MCF 10A (cell line): ENCODE measurements at regions not wholly inside any gene's neighbourhood (a gene's known extent, or its start where the extent isn't known, plus 50 kb on each side); places are given as distances from the start of the nearest gene placed in this dataset.
A peak's percentile ranks its signal among the peaks of the same experiment; 100 is the strongest.

Experiments used
- BruUV-seq: library from RNA; stranded (reverse); fragments of 400-500 nt; replicated peaks from 2 replicates; lab custom pipeline; 2021; lab: Mats Ljungman, UMichigan
- CTCF ChIA-PET: fragments of 300-600 bp; sonication (Branson Sonifier 250); formaldehyde crosslinking; extraction: SDS; loops from one replicate; lab custom pipeline; 2021; ENCODE audit warnings: antibody characterized with exemption, inconsistent platforms; lab: Yijun Ruan, JAX
- POLR2A ChIA-PET: fragments of 300-600, 350-650 bp; sonication (Branson Sonifier 250); formaldehyde crosslinking; extraction: SDS; loops from one replicate; lab custom pipeline; 2020; ENCODE audit warnings: antibody characterized with exemption, inconsistent platforms; lab: Yijun Ruan, JAX
- DNase-seq: peaks from one replicate; pipeline ENCODE4 v3.0.0-alpha.2; 2018; ENCODE audit not compliant: unreplicated experiment
- H3K27ac Mint-ChIP-seq: one replicate; pipeline ENCODE4 v1.8.0; 2022; ENCODE audit warnings: mild to moderate bottlenecking, low read depth, mixed read lengths; ENCODE audit not compliant: unreplicated experiment
- H3K27me3 Mint-ChIP-seq: one replicate; pipeline ENCODE4 v1.8.0; 2022; ENCODE audit warnings: mixed read lengths; ENCODE audit not compliant: insufficient read depth, unreplicated experiment
- H3K36me3 Mint-ChIP-seq: one replicate; pipeline ENCODE4 v1.8.0; 2022; ENCODE audit warnings: mild to moderate bottlenecking, moderate library complexity, mixed read lengths; ENCODE audit not compliant: insufficient read depth, unreplicated experiment
- H3K4me1 Mint-ChIP-seq: one replicate; pipeline ENCODE4 v1.8.0; 2022; ENCODE audit warnings: mixed read lengths; ENCODE audit not compliant: insufficient read depth, unreplicated experiment
- H3K4me3 Mint-ChIP-seq: one replicate; pipeline ENCODE4 v1.8.0; 2022; ENCODE audit warnings: mild to moderate bottlenecking, moderate library complexity, mixed read lengths; ENCODE audit not compliant: unreplicated experiment
- H3K9me3 Mint-ChIP-seq: one replicate; pipeline ENCODE4 v1.8.0; 2022; ENCODE audit warnings: mixed read lengths; ENCODE audit not compliant: unreplicated experiment
- CTCF ChIP-seq: fragments of 200-600 bp; IDR thresholded peaks from one replicate; pipeline ENCODE4 v1.8.0; 2022; ENCODE audit warnings: antibody characterized with exemption, mild to moderate bottlenecking; ENCODE audit not compliant: unreplicated experiment
- intact Hi-C: fragments of 100-400 bp; cut with micrococcal nuclease; formaldehyde crosslinking; loops from 2 replicates; pipeline ENCODE4 v1.14.1; 2022

- ChIA-PET CTCF (no interaction called here), POLR2A (no interaction called here)
- Mint-ChIP-seq H3K27ac (no peak overlapping the region), H3K9me3 (peaks cover 23% of the 10 kb centered on the region), H3K4me3 (no peak overlapping the region), H3K36me3 (no peaks in the 10 kb centered on the region), H3K4me1 (peaks cover 8% of the 10 kb centered on the region), H3K27me3 (no peaks in the 10 kb centered on the region)
- BruUV-seq: no TSS peak
- no peak for TF ChIP-seq CTCF
- intact Hi-C loops: no loop called here
- no peak for DNase-seq
Measured at GRCh38 chr9:13626601-13627000, 347.1 kb upstream of the MPDZ start.

- Mint-ChIP-seq H3K27ac (no peak overlapping the region), H3K4me3 (no peak overlapping the region), H3K9me3 (no peaks in the 10 kb centered on the region), H3K4me1 (no peaks in the 10 kb centered on the region), H3K36me3 (no peaks in the 10 kb centered on the region), H3K27me3 (no peaks in the 10 kb centered on the region)
- no TSS peak for BruUV-seq
- CTCF ChIA-PET: no interaction called here
- TF ChIP-seq CTCF: no peak
- DNase-seq: no peak
- POLR2A ChIA-PET: no interaction called here
- intact Hi-C loops: no loop called here
Measured at GRCh38 chr9:13621872-13622564, 342.5 kb upstream of the MPDZ start.

DNA sequence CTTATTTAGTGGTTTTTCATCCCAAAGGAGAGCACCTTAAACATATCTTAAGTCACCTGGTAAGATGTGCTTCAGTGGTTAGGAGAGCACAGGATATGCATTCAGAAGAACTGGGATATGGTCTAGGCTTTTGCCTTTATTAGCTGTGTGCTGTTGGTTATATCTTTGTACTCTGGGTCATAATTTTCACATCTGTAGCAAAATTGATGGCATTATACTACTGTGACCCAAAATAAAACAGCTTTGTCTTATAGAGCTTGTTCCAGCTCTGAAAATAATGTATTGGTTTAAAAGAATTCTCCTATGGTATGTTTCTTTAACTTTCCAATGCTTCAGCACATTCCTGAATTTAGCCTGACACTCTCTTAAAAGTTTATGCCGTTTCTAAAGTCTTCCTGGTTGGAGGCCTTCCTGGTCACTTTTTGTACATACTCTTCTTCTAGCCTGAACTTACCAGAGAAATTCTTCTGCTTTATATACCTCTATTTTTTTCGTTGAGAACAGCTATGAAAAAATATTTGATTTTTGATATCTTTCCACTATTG is 337.1 kb upstream of the MPDZ start:
- ChIA-PET CTCF (interaction anchor here (0.7 to 1.5 kb wide), 2 partner anchors 19 to 36 kb away, joined by 3 to 4 read pairs; no protein-coding TSS in a partner anchor), POLR2A (interaction anchor here (0.6 to 1.2 kb wide), 2 partner anchors 12 to 86 kb away, joined by 3 to 4 read pairs; no protein-coding TSS in a partner anchor)
- peak overlapping the region; percentile 14 for H3K27ac Mint-ChIP-seq
- H3K27me3 Mint-ChIP-seq: no peaks in the 10 kb centered on the region
- H3K4me1 Mint-ChIP-seq: no peaks in the 10 kb centered on the region
- intact Hi-C loops: no loop called here
- no peak for TF ChIP-seq CTCF
- H3K36me3 Mint-ChIP-seq: peaks cover 6% of the 10 kb centered on the region
- no peak for DNase-seq
- H3K9me3 Mint-ChIP-seq: no peaks in the 10 kb centered on the region
- H3K4me3 Mint-ChIP-seq: no peak overlapping the region
- no TSS peak for BruUV-seq

- TF ChIP-seq CTCF: no peak
- ChIA-PET POLR2A (no interaction called here), CTCF (interaction anchor here (1.5 kb wide), 1 partner anchor 36 kb away, joined by 4 read pairs; no protein-coding TSS in a partner anchor)
- H3K27me3 Mint-ChIP-seq: no peaks in the 10 kb centered on the region
- H3K36me3 Mint-ChIP-seq: peaks cover 6% of the 10 kb centered on the region
- H3K4me3 Mint-ChIP-seq: no peak overlapping the region
- no peak for DNase-seq
- no TSS peak for BruUV-seq
- H3K4me1 Mint-ChIP-seq: no peaks in the 10 kb centered on the region
- H3K27ac Mint-ChIP-seq: no peak overlapping the region
- no peaks in the 10 kb centered on the region for H3K9me3 Mint-ChIP-seq
- intact Hi-C loops: no loop called here
Measured at GRCh38 chr9:13615660-13616490, 336.4 kb upstream of the MPDZ start.
